ENCODE measurements at regions not wholly inside any gene's neighbourhood (a gene's known extent, or its start where the extent isn't known, plus 50 kb on each side); places are given as distances from the start of the nearest gene placed in this dataset.
"Not testable (repeated sequence)": the region's sequence is repeated elsewhere in the genome, so short reads cannot be mapped to it uniquely, and the experiment has no call there.

GRCh38 chr7:156576216-156577058 lies 64.1 kb upstream of the RNF32 start:
- intact Hi-C loops (cut with DNase I; ENCODE audit: low total_unique reads): no loop called here
- Histone ChIP-seq H3K27ac (no peak overlapping the region), H3K36me3 (no peaks in the 10 kb centered on the region), H3K9me3 (peaks cover 3 to 7% of the 10 kb centered on the region in 2 donors), H3K27me3 (no peaks in the 10 kb centered on the region), H3K4me3 (no peak overlapping the region), H3K4me1 (no peaks in the 10 kb centered on the region)
- DNase-seq (ENCODE audit: low spot score in 2 of 2): no peak
- no peak for TF ChIP-seq POLR2A (IDR thresholded peaks at IDR 0.05)
- no peak for TF ChIP-seq CTCF (IDR thresholded peaks at IDR 0.05)
- TF ChIP-seq POLR2AphosphoS5 (IDR thresholded peaks at IDR 0.05): no peak

- TF ChIP-seq POLR2AphosphoS5 (IDR thresholded peaks at IDR 0.05) (no peak), CTCF (IDR thresholded peaks at IDR 0.05) (no peak), POLR2A (IDR thresholded peaks at IDR 0.05) (no peak)
- Histone ChIP-seq H3K27me3 (no peaks in the 10 kb centered on the region), H3K4me1 (no peaks in the 10 kb centered on the region), H3K27ac (no peak overlapping the region), H3K4me3 (no peak overlapping the region), H3K9me3 (peaks cover 11 to 17% of the 10 kb centered on the region in 2 donors), H3K36me3 (no peaks in the 10 kb centered on the region)
- intact Hi-C loops (cut with DNase I; ENCODE audit: low total_unique reads): no loop called here
- DNase-seq (ENCODE audit: low spot score in 2 of 2): no peak
Observed at GRCh38 chr7:156568258-156568657, 72.3 kb upstream of the RNF32 start.

- DNase-seq (ENCODE audit: low spot score in 2 of 2): no peak
- intact Hi-C loops (cut with DNase I; ENCODE audit: low total_unique reads): loop anchor here (1.0 kb wide), 1 partner anchor 44 kb away; no protein-coding TSS in a partner anchor
- no peak overlapping the region for H3K27ac ChIP-seq
- H3K27me3 ChIP-seq: no peaks in the 10 kb centered on the region
- H3K4me3 ChIP-seq: no peak overlapping the region
- H3K4me1 ChIP-seq: no peaks in the 10 kb centered on the region
- TF ChIP-seq POLR2AphosphoS5 (IDR thresholded peaks at IDR 0.05): no peak
- TF ChIP-seq POLR2A (IDR thresholded peaks at IDR 0.05): no peak
- TF ChIP-seq CTCF (IDR thresholded peaks at IDR 0.05): no peak
- H3K36me3 ChIP-seq: no peaks in the 10 kb centered on the region
- H3K9me3 ChIP-seq: peaks cover 8 to 17% of the 10 kb centered on the region in 2 donors
Observed at GRCh38 chr7:156566812-156567549, 73.6 kb upstream of the RNF32 start.

GRCh38 chr7:156565002-156565401 lies 75.6 kb upstream of the RNF32 start:
- DNase-seq (ENCODE audit: low spot score in 2 of 2); H3K4me3 ChIP-seq; H3K27me3 ChIP-seq; H3K4me1 ChIP-seq; H3K36me3 ChIP-seq; H3K27ac ChIP-seq; intact Hi-C loops (cut with DNase I; ENCODE audit: low total_unique reads): not testable (repeated sequence)
- peaks cover 8 to 17% of the 10 kb centered on the region in 2 donors for H3K9me3 ChIP-seq

GRCh38 chr7:156560696-156561095 lies 79.9 kb upstream of the RNF32 start:
- TF ChIP-seq POLR2AphosphoS5 (IDR thresholded peaks at IDR 0.05) (no peak), POLR2A (IDR thresholded peaks at IDR 0.05) (no peak), CTCF (IDR thresholded peaks at IDR 0.05) (no peak)

More at GRCh38 chr7:156560696-156561095, 79.9 kb upstream of the RNF32 start:
- Histone ChIP-seq H3K27ac (no peak overlapping the region), H3K4me3 (no peak overlapping the region), H3K9me3 (peaks cover 8 to 17% of the 10 kb centered on the region in 2 donors), H3K36me3 (no peaks in the 10 kb centered on the region), H3K27me3 (no peaks in the 10 kb centered on the region), H3K4me1 (no peaks in the 10 kb centered on the region)
- intact Hi-C loops (cut with DNase I; ENCODE audit: low total_unique reads): no loop called here
- no peak for DNase-seq (ENCODE audit: low spot score in 2 of 2)

All from breast epithelium (tissue), 4 donors.